ENCODE measurements at regions not wholly inside any gene's neighbourhood (a gene's known extent, or its start where the extent isn't known, plus 50 kb on each side); places are given as distances from the start of the nearest gene placed in this dataset.
"Not testable (repeated sequence)": the region's sequence is repeated elsewhere in the genome, so short reads cannot be mapped to it uniquely, and the experiment has no call there.

- not testable (repeated sequence) for DNase-seq
These were observed 83.9 kb upstream of the MAP3K1 start for GRCh38 chr5:56731473-56731872.

GRCh38 chr5:56729488-56729887 is 85.9 kb upstream of the MAP3K1 start:
- DNase-seq: no peak

- no peak for DNase-seq
These were observed 89.5 kb upstream of the MAP3K1 start for GRCh38 chr5:56725711-56726411.

- DNase-seq: not testable (repeated sequence)
These were observed 90.5 kb upstream of the MAP3K1 start for GRCh38 chr5:56724857-56725256.

- no peak for DNase-seq
These were observed 93.0 kb upstream of the MAP3K1 start for GRCh38 chr5:56722317-56722716.

GRCh38 chr5:56717253-56717987 is 97.9 kb upstream of the MAP3K1 start:
- no peak for DNase-seq

- DNase-seq: no peak
These were observed 99.4 kb upstream of the MAP3K1 start for GRCh38 chr5:56715986-56716385.

- DNase-seq: no peak
These were observed 102.3 kb upstream of the MAP3K1 start for GRCh38 chr5:56712895-56713591.

- no peak for DNase-seq
These were observed 104.3 kb upstream of the MAP3K1 start for GRCh38 chr5:56710826-56711590.

- DNase-seq: no peak
These were observed 108.8 kb upstream of the MAP3K1 start for GRCh38 chr5:56706504-56706903.

- no peak for DNase-seq
These were observed 110.1 kb upstream of the MAP3K1 start for GRCh38 chr5:56705217-56705616.

- no peak for DNase-seq
These were observed 111.4 kb upstream of the MAP3K1 start for GRCh38 chr5:56703952-56704351.

GRCh38 chr5:56700711-56701110 is 114.6 kb upstream of the MAP3K1 start:
- no peak for DNase-seq

- DNase-seq: no peak
These were observed 115.8 kb upstream of the MAP3K1 start for GRCh38 chr5:56699538-56699937.

- DNase-seq: no peak
These were observed 116.6 kb upstream of the MAP3K1 start for GRCh38 chr5:56698463-56699381.

- peak in 1 of 2 experiments; percentile 19 for DNase-seq
These were observed 118.4 kb upstream of the MAP3K1 start for GRCh38 chr5:56696900-56697299.

GRCh38 chr5:56693220-56693579 is 122.1 kb upstream of the MAP3K1 start:
- DNase-seq: no peak

GRCh38 chr5:56692359-56693219 is 122.8 kb upstream of the MAP3K1 start:
- DNase-seq: no peak

GRCh38 chr5:56688402-56688801 is 126.9 kb upstream of the MAP3K1 start:
- DNase-seq: no peak

- no peak for DNase-seq
These were observed 128.8 kb upstream of the MAP3K1 start for GRCh38 chr5:56686337-56687195.
